ENCODE measurements at regions not wholly inside any gene's neighbourhood (a gene's known extent, or its start where the extent isn't known, plus 50 kb on each side); places are given as distances from the start of the nearest gene placed in this dataset.
"Not testable (repeated sequence)": the region's sequence is repeated elsewhere in the genome, so short reads cannot be mapped to it uniquely, and the experiment has no call there.

- H3K4me1 ChIP-seq (ENCODE audit: control insufficient read depth, insufficient read depth, low read length), result peaks cover 31% of the 10 kb centered on the region
- H3K9me3 ChIP-seq (ENCODE audit: control insufficient read depth, insufficient read depth, low read length), result no peaks in the 10 kb centered on the region; the same call in 1 of the 2 replicates
- H3K27me3 ChIP-seq (ENCODE audit: control insufficient read depth, insufficient read depth, low read length), result no peaks in the 10 kb centered on the region
- H3K4me3 ChIP-seq (ENCODE audit: low read depth, low read length), result no peak overlapping the region
- no peaks in the 10 kb centered on the region for H3K36me3 ChIP-seq (ENCODE audit: control insufficient read depth, insufficient read depth, low read length)
- H3K9ac ChIP-seq (ENCODE audit: low read depth, low read length), result peak overlapping the region; percentile 69
- H3K27ac ChIP-seq (ENCODE audit: low read depth, low read length), result peak overlapping the region; percentile 95
These were observed 274.3 kb upstream of the XYLT1 start for GRCh38 chr16:17744921-17745572.

- H3K27me3 ChIP-seq (ENCODE audit: control insufficient read depth, insufficient read depth, low read length), result no peaks in the 10 kb centered on the region
- H3K9me3 ChIP-seq (ENCODE audit: control insufficient read depth, insufficient read depth, low read length), result no peaks in the 10 kb centered on the region
- no peaks in the 10 kb centered on the region for H3K36me3 ChIP-seq (ENCODE audit: control insufficient read depth, insufficient read depth, low read length)
- H3K4me1 ChIP-seq (ENCODE audit: control insufficient read depth, insufficient read depth, low read length), result peaks cover 25% of the 10 kb centered on the region
- H3K27ac ChIP-seq (ENCODE audit: low read depth, low read length), result no peak overlapping the region
- H3K9ac ChIP-seq (ENCODE audit: low read depth, low read length), result no peak overlapping the region
- H3K4me3 ChIP-seq (ENCODE audit: low read depth, low read length), result no peak overlapping the region
These were observed 272.8 kb upstream of the XYLT1 start for GRCh38 chr16:17743578-17743977.

GRCh38 chr16:17743158-17743557 lies 272.4 kb upstream of the XYLT1 start:
- H3K4me3 ChIP-seq (ENCODE audit: low read depth, low read length), result no peak overlapping the region
- H3K27me3 ChIP-seq (ENCODE audit: control insufficient read depth, insufficient read depth, low read length), result no peaks in the 10 kb centered on the region
- H3K9me3 ChIP-seq (ENCODE audit: control insufficient read depth, insufficient read depth, low read length), result no peaks in the 10 kb centered on the region
- H3K36me3 ChIP-seq (ENCODE audit: control insufficient read depth, insufficient read depth, low read length), result no peaks in the 10 kb centered on the region
- peaks cover 21% of the 10 kb centered on the region for H3K4me1 ChIP-seq (ENCODE audit: control insufficient read depth, insufficient read depth, low read length)
- no peak overlapping the region for H3K9ac ChIP-seq (ENCODE audit: low read depth, low read length)
- no peak overlapping the region for H3K27ac ChIP-seq (ENCODE audit: low read depth, low read length)

- not testable (repeated sequence) for H3K27ac ChIP-seq (ENCODE audit: low read depth, low read length)
These were observed 264.3 kb upstream of the XYLT1 start for GRCh38 chr16:17735099-17735498.

GRCh38 chr16:17729820-17730219 lies 259.1 kb upstream of the XYLT1 start:
- Histone ChIP-seq H3K27ac (ENCODE audit: low read depth, low read length) (no peak overlapping the region), H3K27me3 (ENCODE audit: control insufficient read depth, insufficient read depth, low read length) (no peaks in the 10 kb centered on the region), H3K36me3 (ENCODE audit: control insufficient read depth, insufficient read depth, low read length) (no peaks in the 10 kb centered on the region), H3K4me3 (ENCODE audit: low read depth, low read length) (no peak overlapping the region), H3K9me3 (ENCODE audit: control insufficient read depth, insufficient read depth, low read length) (peaks cover 9% of the 10 kb centered on the region), H3K9ac (ENCODE audit: low read depth, low read length) (no peak overlapping the region), H3K4me1 (ENCODE audit: control insufficient read depth, insufficient read depth, low read length) (no peaks in the 10 kb centered on the region)

More at GRCh38 chr16:17735099-17735498, 264.3 kb upstream of the XYLT1 start:
- not testable (repeated sequence) for H3K27me3 ChIP-seq (ENCODE audit: control insufficient read depth, insufficient read depth, low read length); H3K9me3 ChIP-seq (ENCODE audit: control insufficient read depth, insufficient read depth, low read length); H3K4me1 ChIP-seq (ENCODE audit: control insufficient read depth, insufficient read depth, low read length); H3K36me3 ChIP-seq (ENCODE audit: control insufficient read depth, insufficient read depth, low read length); H3K4me3 ChIP-seq (ENCODE audit: low read depth, low read length); H3K9ac ChIP-seq (ENCODE audit: low read depth, low read length)

- no peak overlapping the region for H3K4me3 ChIP-seq (ENCODE audit: low read depth, low read length)
- no peak overlapping the region for H3K27ac ChIP-seq (ENCODE audit: low read depth, low read length)
- no peak overlapping the region for H3K9ac ChIP-seq (ENCODE audit: low read depth, low read length)
- peaks cover 9% of the 10 kb centered on the region for H3K9me3 ChIP-seq (ENCODE audit: control insufficient read depth, insufficient read depth, low read length)
- H3K4me1 ChIP-seq (ENCODE audit: control insufficient read depth, insufficient read depth, low read length), result no peaks in the 10 kb centered on the region
- no peaks in the 10 kb centered on the region for H3K36me3 ChIP-seq (ENCODE audit: control insufficient read depth, insufficient read depth, low read length)
- no peaks in the 10 kb centered on the region for H3K27me3 ChIP-seq (ENCODE audit: control insufficient read depth, insufficient read depth, low read length)
These were observed 257.4 kb upstream of the XYLT1 start for GRCh38 chr16:17728196-17728595.

- no peaks in the 10 kb centered on the region for H3K27me3 ChIP-seq (ENCODE audit: control insufficient read depth, insufficient read depth, low read length)
- H3K4me3 ChIP-seq (ENCODE audit: low read depth, low read length), result no peak overlapping the region
- no peaks in the 10 kb centered on the region for H3K36me3 ChIP-seq (ENCODE audit: control insufficient read depth, insufficient read depth, low read length)
- H3K4me1 ChIP-seq (ENCODE audit: control insufficient read depth, insufficient read depth, low read length), result no peaks in the 10 kb centered on the region
- no peak overlapping the region for H3K27ac ChIP-seq (ENCODE audit: low read depth, low read length)
- no peak overlapping the region for H3K9ac ChIP-seq (ENCODE audit: low read depth, low read length)
- no peaks in the 10 kb centered on the region for H3K9me3 ChIP-seq (ENCODE audit: control insufficient read depth, insufficient read depth, low read length)
These were observed 253.6 kb upstream of the XYLT1 start for GRCh38 chr16:17724242-17724898.

GRCh38 chr16:17723531-17724134 lies 252.9 kb upstream of the XYLT1 start:
- Histone ChIP-seq H3K27me3 (ENCODE audit: control insufficient read depth, insufficient read depth, low read length) (no peaks in the 10 kb centered on the region), H3K36me3 (ENCODE audit: control insufficient read depth, insufficient read depth, low read length) (no peaks in the 10 kb centered on the region), H3K4me3 (ENCODE audit: low read depth, low read length) (no peak overlapping the region), H3K27ac (ENCODE audit: low read depth, low read length) (no peak overlapping the region), H3K9ac (ENCODE audit: low read depth, low read length) (no peak overlapping the region), H3K4me1 (ENCODE audit: control insufficient read depth, insufficient read depth, low read length) (no peaks in the 10 kb centered on the region), H3K9me3 (ENCODE audit: control insufficient read depth, insufficient read depth, low read length) (no peaks in the 10 kb centered on the region)

GRCh38 chr16:17718495-17718894 lies 247.7 kb upstream of the XYLT1 start:
- Histone ChIP-seq H3K9me3 (ENCODE audit: control insufficient read depth, insufficient read depth, low read length) (no peaks in the 10 kb centered on the region), H3K27me3 (ENCODE audit: control insufficient read depth, insufficient read depth, low read length) (no peaks in the 10 kb centered on the region), H3K4me3 (ENCODE audit: low read depth, low read length) (no peak overlapping the region), H3K9ac (ENCODE audit: low read depth, low read length) (no peak overlapping the region), H3K36me3 (ENCODE audit: control insufficient read depth, insufficient read depth, low read length) (no peaks in the 10 kb centered on the region), H3K27ac (ENCODE audit: low read depth, low read length) (no peak overlapping the region), H3K4me1 (ENCODE audit: control insufficient read depth, insufficient read depth, low read length) (no peaks in the 10 kb centered on the region)

- H3K27ac ChIP-seq (ENCODE audit: low read depth, low read length), result no peak overlapping the region
- no peaks in the 10 kb centered on the region for H3K4me1 ChIP-seq (ENCODE audit: control insufficient read depth, insufficient read depth, low read length)
These were observed 235.1 kb upstream of the XYLT1 start for GRCh38 chr16:17705847-17706246.

GRCh38 chr16:17696616-17697015 lies 225.9 kb upstream of the XYLT1 start:
- Histone ChIP-seq H3K9ac (ENCODE audit: low read depth, low read length) (no peak overlapping the region), H3K4me1 (ENCODE audit: control insufficient read depth, insufficient read depth, low read length) (no peaks in the 10 kb centered on the region; the same call in 1 of the 2 replicates), H3K36me3 (ENCODE audit: control insufficient read depth, insufficient read depth, low read length) (no peaks in the 10 kb centered on the region), H3K9me3 (ENCODE audit: control insufficient read depth, insufficient read depth, low read length) (no peaks in the 10 kb centered on the region), H3K27me3 (ENCODE audit: control insufficient read depth, insufficient read depth, low read length) (no peaks in the 10 kb centered on the region), H3K4me3 (ENCODE audit: low read depth, low read length) (no peak overlapping the region), H3K27ac (ENCODE audit: low read depth, low read length) (no peak overlapping the region)

More at GRCh38 chr16:17705847-17706246, 235.1 kb upstream of the XYLT1 start:
- no peaks in the 10 kb centered on the region for H3K36me3 ChIP-seq (ENCODE audit: control insufficient read depth, insufficient read depth, low read length)
- no peak overlapping the region for H3K4me3 ChIP-seq (ENCODE audit: low read depth, low read length)
- H3K27me3 ChIP-seq (ENCODE audit: control insufficient read depth, insufficient read depth, low read length), result no peaks in the 10 kb centered on the region
- 0 out of 2 replicates have a peak, but pooled peaks cover 3% of the 10 kb centered on the region for H3K9me3 ChIP-seq (ENCODE audit: control insufficient read depth, insufficient read depth, low read length)
- no peak overlapping the region for H3K9ac ChIP-seq (ENCODE audit: low read depth, low read length)

All from HUES48 (cell line).